ENCODE measurements at regions not wholly inside any gene's neighbourhood (a gene's known extent, or its start where the extent isn't known, plus 50 kb on each side); places are given as distances from the start of the nearest gene placed in this dataset.

DNA sequence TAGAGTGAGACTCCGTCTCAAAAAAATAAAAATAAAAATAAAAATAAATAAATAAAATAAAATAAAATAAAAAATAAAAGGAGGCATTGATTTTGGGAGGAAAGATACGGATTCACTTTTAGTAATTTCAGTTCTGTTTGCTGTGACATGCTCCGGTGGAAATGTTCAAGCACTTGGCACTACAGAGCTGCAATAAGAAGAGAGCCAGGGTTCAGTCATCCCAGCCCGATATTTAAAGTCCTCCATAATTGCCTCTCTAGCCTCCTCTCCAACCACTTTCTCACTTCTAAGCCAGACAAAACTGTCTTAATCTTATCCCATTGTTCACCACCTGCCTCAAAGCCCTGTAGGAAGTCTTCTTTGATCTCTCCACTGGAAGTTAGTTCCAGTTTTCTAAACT is 55.0 kb upstream of the MACF1 start:
- TF ChIP-seq, protein P1, sequence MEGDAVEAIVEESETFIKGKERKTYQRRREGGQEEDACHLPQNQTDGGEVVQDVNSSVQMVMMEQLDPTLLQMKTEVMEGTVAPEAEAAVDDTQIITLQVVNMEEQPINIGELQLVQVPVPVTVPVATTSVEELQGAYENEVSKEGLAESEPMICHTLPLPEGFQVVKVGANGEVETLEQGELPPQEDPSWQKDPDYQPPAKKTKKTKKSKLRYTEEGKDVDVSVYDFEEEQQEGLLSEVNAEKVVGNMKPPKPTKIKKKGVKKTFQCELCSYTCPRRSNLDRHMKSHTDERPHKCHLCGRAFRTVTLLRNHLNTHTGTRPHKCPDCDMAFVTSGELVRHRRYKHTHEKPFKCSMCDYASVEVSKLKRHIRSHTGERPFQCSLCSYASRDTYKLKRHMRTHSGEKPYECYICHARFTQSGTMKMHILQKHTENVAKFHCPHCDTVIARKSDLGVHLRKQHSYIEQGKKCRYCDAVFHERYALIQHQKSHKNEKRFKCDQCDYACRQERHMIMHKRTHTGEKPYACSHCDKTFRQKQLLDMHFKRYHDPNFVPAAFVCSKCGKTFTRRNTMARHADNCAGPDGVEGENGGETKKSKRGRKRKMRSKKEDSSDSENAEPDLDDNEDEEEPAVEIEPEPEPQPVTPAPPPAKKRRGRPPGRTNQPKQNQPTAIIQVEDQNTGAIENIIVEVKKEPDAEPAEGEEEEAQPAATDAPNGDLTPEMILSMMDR (IDR thresholded peaks at IDR 0.05), result no peak
- no peak for TF ChIP-seq ZFX (IDR thresholded peaks at IDR 0.05; ENCODE audit: borderline replicate concordance)

Measured in 22Rv1 (cell line).